Pancreas (tissue), 10 donors: ENCODE measurements at regions not wholly inside any gene's neighbourhood (a gene's known extent, or its start where the extent isn't known, plus 50 kb on each side); places are given as distances from the start of the nearest gene placed in this dataset.

Source experiments
- ATAC-seq, 4 donors: fragments of 200-7000 bp; cut with Tn5 transposase; one replicate each; pipeline versions ENCODE4 v1.8.0 to v1.9.1; 2020; ENCODE audit warnings: mild to moderate bottlenecking in 4 of 4, moderate library complexity in 4 of 4
- DNase-seq, 6 donors: peaks; one replicate each; pipeline ENCODE4 v3.0.0-alpha.2; 2020
- FAIRE-seq: peaks from 2 replicates; lab custom pipeline; 2012; peaks lifted over from hg19 to GRCh38; lab: Jason Lieb, UNC
- H3K27ac ChIP-seq, 4 donors: fragments of 200-600 bp; sonication (generic); 1 replicate in 3 of 4; 2 replicates in 1 of 4; pipeline versions ENCODE4 v1.5.0 to v1.8.0; 2020
- H3K27me3 ChIP-seq, 4 donors: fragments of 200-600 bp; one replicate each; pipeline ENCODE4 v1.8.0; 2021
- H3K36me3 ChIP-seq, 3 donors: fragments of 200-600 bp; sonication (generic) in 1 of 3; one replicate each; pipeline versions ENCODE4 v1.5.0 to v1.8.0; 2020 to 2021
- H3K4me1 ChIP-seq, 3 donors: fragments of 200-600 bp; one replicate each; pipeline ENCODE4 v1.8.0; 2021
- H3K4me3 ChIP-seq, 4 donors: fragments of 200-600 bp; sonication (generic) in 2 of 4; one replicate each; pipeline versions ENCODE4 v1.5.0 to v1.8.0; 2020 to 2021
- H3K9me3 ChIP-seq, 4 donors: fragments of 200-600 bp; one replicate each; pipeline ENCODE4 v1.8.0; 2021
- CTCF ChIP-seq, 4 donors: fragments of 200-600 bp; sonication (generic) in 3 of 4; IDR thresholded peaks; one replicate each; pipeline versions ENCODE4 v1.5.0 to v1.8.0; 2021; ENCODE audit warnings: antibody characterized with exemption in 4 of 4
- WGBS, 2 donors: extraction: QIAGEN DNeasy Blood & Tissue Kit; methylation state at CpG; one replicate each; pipeline ENCODE4 v1.1.7; 2013; 5-methylcytosine and 5-hydroxymethylcytosine counted together
- intact Hi-C, 3 donors: fragments of 100-400 bp; cut with DNase I; formaldehyde crosslinking; loops; one replicate each; pipeline versions ENCODE4 v1.11.1 to v1.14.2; 2022
- donor health status: healthy with polysubstance abuse.
- donor health status: DM: no; HTN: no; CAD: no; lungs with moderate emphysema.
- donor health status: DM: no; HTN: no; CAD: no.
- donor health status: control.
- donor health status: control.
- donor health status: Bipolar disorder and iron deficiency.
- donor health status: DM: yes; HTN: yes; CAD: no.
- donor health status: DM: no; HTN: no; CAD: no.
- donor health status: DM: no; HTN: no; CAD: no.
- donor health status: DM: yes; HTN: yes; CAD: no.

GRCh38 chr9:108680946-108681345 is 174.8 kb downstream of the ACTL7B start:
- no peaks in the 10 kb centered on the region for H3K9me3 ChIP-seq
- no peak for FAIRE-seq
- no peaks in the 10 kb centered on the region for H3K36me3 ChIP-seq
- intact Hi-C loops: no loop called here
- TF ChIP-seq CTCF (IDR thresholded peaks at IDR 0.05): no peak
- no peaks in the 10 kb centered on the region for H3K4me1 ChIP-seq
- 68 to 74% methylated on average over 4 of the region's 4 CpGs for WGBS, 2 donors
- DNase-seq: no peak
- H3K27me3 ChIP-seq: no peaks in the 10 kb centered on the region
- no peak overlapping the region for H3K4me3 ChIP-seq
- no peak overlapping the region for H3K27ac ChIP-seq
- ATAC-seq: no peak

- no peaks in the 10 kb centered on the region for H3K4me1 ChIP-seq
- no peak for DNase-seq
- H3K27me3 ChIP-seq: no peaks in the 10 kb centered on the region
- ATAC-seq: no peak
- WGBS, 2 donors: 82 to 91% methylated on average over 6 of the region's 6 CpGs
- FAIRE-seq: no peak
- no peaks in the 10 kb centered on the region for H3K9me3 ChIP-seq
- H3K4me3 ChIP-seq: no peak overlapping the region
- no peaks in the 10 kb centered on the region for H3K36me3 ChIP-seq
- TF ChIP-seq CTCF (IDR thresholded peaks at IDR 0.05): no peak
- intact Hi-C loops: no loop called here
- H3K27ac ChIP-seq: no peak overlapping the region
These were observed 178.0 kb downstream of the ACTL7B start for GRCh38 chr9:108677776-108678175.

- Histone ChIP-seq H3K4me3 (no peak overlapping the region), H3K36me3 (no peaks in the 10 kb centered on the region), H3K27ac (no peak overlapping the region), H3K27me3 (no peaks in the 10 kb centered on the region), H3K4me1 (no peaks in the 10 kb centered on the region), H3K9me3 (no peaks in the 10 kb centered on the region)
- ATAC-seq: no peak
- no peak for TF ChIP-seq CTCF (IDR thresholded peaks at IDR 0.05)
- DNase-seq: no peak
- no peak for FAIRE-seq
- 66 to 70% methylated on average over 4 of the region's 4 CpGs for WGBS, 2 donors
- intact Hi-C loops: no loop called here
These were observed 179.4 kb downstream of the ACTL7B start for GRCh38 chr9:108676355-108676754.

- H3K9me3 ChIP-seq: no peaks in the 10 kb centered on the region
- intact Hi-C loops: no loop called here
- no peak for FAIRE-seq
- ATAC-seq: no peak
- H3K36me3 ChIP-seq: no peaks in the 10 kb centered on the region
- no peak overlapping the region for H3K4me3 ChIP-seq
- H3K27me3 ChIP-seq: no peaks in the 10 kb centered on the region
- WGBS, 2 donors: 72 to 76% methylated on average over 2 of the region's 2 CpGs
- H3K4me1 ChIP-seq: no peaks in the 10 kb centered on the region
- H3K27ac ChIP-seq: no peak overlapping the region
- no peak for DNase-seq
- TF ChIP-seq CTCF (IDR thresholded peaks at IDR 0.05): no peak
These were observed 180.1 kb downstream of the ACTL7B start for GRCh38 chr9:108675708-108676107.

- WGBS, 2 donors: 76 to 82% methylated on average over 6 of the region's 6 CpGs
- FAIRE-seq: no peak
- intact Hi-C loops: no loop called here
These were observed 180.8 kb downstream of the ACTL7B start for GRCh38 chr9:108674766-108675530.

More at GRCh38 chr9:108674766-108675530, 180.8 kb downstream of the ACTL7B start:
- H3K4me1 ChIP-seq: no peaks in the 10 kb centered on the region
- DNase-seq (no peak), ATAC-seq (no peak)
- H3K4me3 ChIP-seq: no peak overlapping the region
- H3K27me3 ChIP-seq: no peaks in the 10 kb centered on the region
- TF ChIP-seq CTCF (IDR thresholded peaks at IDR 0.05): no peak
- H3K36me3 ChIP-seq: no peaks in the 10 kb centered on the region
- H3K9me3 ChIP-seq: no peaks in the 10 kb centered on the region
- no peak overlapping the region for H3K27ac ChIP-seq
